Parathyroid adenoma (tissue), 2 donors: ENCODE measurements at regions not wholly inside any gene's neighbourhood (a gene's known extent, or its start where the extent isn't known, plus 50 kb on each side); places are given as distances from the start of the nearest gene placed in this dataset.
"Not testable (repeated sequence)": the region's sequence is repeated elsewhere in the genome, so short reads cannot be mapped to it uniquely, and the experiment has no call there.

Experiments used
- H2AFZ ChIP-seq: fragments of 300-600 bp; sonication (generic); one replicate; pipeline ENCODE4 v1.7.0; 2017; ENCODE audit warnings: antibody characterized with exemption, mild to moderate bottlenecking
- H3K27ac ChIP-seq: fragments of 300-600 bp; sonication (generic); one replicate; pipeline ENCODE4 v1.7.0; 2017
- H3K27me3 ChIP-seq: fragments of 300-600 bp; sonication (generic); one replicate; pipeline ENCODE4 v1.7.0; 2017; ENCODE audit warnings: low read length; ENCODE audit not compliant: control insufficient read depth, insufficient read depth
- H3K36me3 ChIP-seq: fragments of 300-600 bp; sonication (generic); one replicate; pipeline ENCODE4 v1.7.0; 2017; ENCODE audit warnings: low read length; ENCODE audit not compliant: control insufficient read depth, insufficient read depth
- H3K4me1 ChIP-seq: fragments of 300-600 bp; sonication (generic); one replicate; pipeline ENCODE4 v1.7.0; 2017; ENCODE audit warnings: control low read depth
- H3K4me2 ChIP-seq: fragments of 300-600 bp; sonication (generic); one replicate; pipeline ENCODE4 v1.7.0; 2017; ENCODE audit warnings: low read length
- H3K4me3 ChIP-seq: fragments of 300-600 bp; sonication (generic); one replicate; pipeline ENCODE4 v1.7.0; 2017; ENCODE audit warnings: low read depth, low read length
- H3K79me2 ChIP-seq: fragments of 300-600 bp; sonication (generic); one replicate; pipeline ENCODE4 v1.7.0; 2017; ENCODE audit warnings: control low read depth
- H3K9ac ChIP-seq: fragments of 300-600 bp; sonication (generic); one replicate; pipeline ENCODE4 v1.7.0; 2017; ENCODE audit warnings: mild to moderate bottlenecking
- H3K9me3 ChIP-seq: fragments of 300-600 bp; sonication (generic); one replicate; pipeline ENCODE4 v1.7.0; 2017; ENCODE audit warnings: low read length; ENCODE audit not compliant: control insufficient read depth
- TF ChIP-seq, protein P1 (sequence below): fragments of 300-600 bp; sonication (generic); IDR thresholded peaks from one replicate; pipeline ENCODE4 v1.7.0; 2017; ENCODE audit warnings: antibody characterized with exemption, mild to moderate bottlenecking
- donor health status: primary hyperparathyroidism.

DNA sequence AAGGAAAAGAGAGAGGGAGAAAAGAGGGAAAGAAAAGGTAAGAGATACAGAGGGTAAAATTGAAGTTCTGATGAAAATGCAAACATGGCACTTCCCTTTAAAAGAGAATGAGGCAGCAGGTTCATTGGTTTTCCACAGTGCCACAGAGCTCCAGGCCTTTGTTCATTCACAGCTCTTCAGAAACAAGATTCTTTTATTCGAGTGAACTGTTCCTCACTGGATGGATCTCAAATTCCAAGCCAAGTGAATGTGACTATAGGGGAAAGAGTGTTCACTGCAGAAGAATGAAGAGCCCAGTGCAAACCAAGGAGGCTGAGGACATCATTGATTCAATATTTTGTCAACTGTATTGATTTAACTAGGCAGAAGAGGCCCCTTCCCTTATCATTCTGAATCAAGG is 280.3 kb upstream of the PROK2 start:
- H3K9ac ChIP-seq, result no peak overlapping the region
- TF ChIP-seq, protein P1, sequence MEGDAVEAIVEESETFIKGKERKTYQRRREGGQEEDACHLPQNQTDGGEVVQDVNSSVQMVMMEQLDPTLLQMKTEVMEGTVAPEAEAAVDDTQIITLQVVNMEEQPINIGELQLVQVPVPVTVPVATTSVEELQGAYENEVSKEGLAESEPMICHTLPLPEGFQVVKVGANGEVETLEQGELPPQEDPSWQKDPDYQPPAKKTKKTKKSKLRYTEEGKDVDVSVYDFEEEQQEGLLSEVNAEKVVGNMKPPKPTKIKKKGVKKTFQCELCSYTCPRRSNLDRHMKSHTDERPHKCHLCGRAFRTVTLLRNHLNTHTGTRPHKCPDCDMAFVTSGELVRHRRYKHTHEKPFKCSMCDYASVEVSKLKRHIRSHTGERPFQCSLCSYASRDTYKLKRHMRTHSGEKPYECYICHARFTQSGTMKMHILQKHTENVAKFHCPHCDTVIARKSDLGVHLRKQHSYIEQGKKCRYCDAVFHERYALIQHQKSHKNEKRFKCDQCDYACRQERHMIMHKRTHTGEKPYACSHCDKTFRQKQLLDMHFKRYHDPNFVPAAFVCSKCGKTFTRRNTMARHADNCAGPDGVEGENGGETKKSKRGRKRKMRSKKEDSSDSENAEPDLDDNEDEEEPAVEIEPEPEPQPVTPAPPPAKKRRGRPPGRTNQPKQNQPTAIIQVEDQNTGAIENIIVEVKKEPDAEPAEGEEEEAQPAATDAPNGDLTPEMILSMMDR, result no peak
- H3K27me3 ChIP-seq, result no peaks in the 10 kb centered on the region
- no peak overlapping the region for H2AFZ ChIP-seq
- H3K4me2 ChIP-seq, result no peak overlapping the region
- H3K36me3 ChIP-seq, result no peaks in the 10 kb centered on the region
- no peaks in the 10 kb centered on the region for H3K4me1 ChIP-seq
- no peaks in the 10 kb centered on the region for H3K79me2 ChIP-seq
- no peaks in the 10 kb centered on the region for H3K9me3 ChIP-seq
- no peak overlapping the region for H3K27ac ChIP-seq
- H3K4me3 ChIP-seq, result no peak overlapping the region

DNA sequence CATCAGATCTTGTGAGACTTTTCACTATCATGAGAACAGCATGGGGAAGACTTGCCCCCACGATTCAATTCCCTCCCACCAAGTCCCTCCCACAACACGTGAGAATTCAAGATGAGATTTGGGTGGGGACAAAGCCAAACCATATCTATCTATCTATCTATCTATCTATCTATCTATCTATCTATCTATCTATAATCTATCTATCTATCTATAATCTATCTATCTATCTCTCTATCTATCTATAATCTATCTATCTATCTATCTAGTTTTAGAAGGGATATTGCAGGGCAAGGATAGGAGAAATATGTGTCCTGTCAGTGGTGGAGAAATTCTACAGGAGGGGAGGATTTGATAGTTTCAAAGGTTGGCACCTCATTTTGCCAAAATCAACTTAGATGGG is 279.8 kb upstream of the PROK2 start:
- not testable (repeated sequence) for H2AFZ ChIP-seq, H3K4me2 ChIP-seq, H3K27ac ChIP-seq, H3K4me3 ChIP-seq, H3K79me2 ChIP-seq, H3K27me3 ChIP-seq, H3K4me1 ChIP-seq, H3K9me3 ChIP-seq, H3K36me3 ChIP-seq, H3K9ac ChIP-seq

DNA sequence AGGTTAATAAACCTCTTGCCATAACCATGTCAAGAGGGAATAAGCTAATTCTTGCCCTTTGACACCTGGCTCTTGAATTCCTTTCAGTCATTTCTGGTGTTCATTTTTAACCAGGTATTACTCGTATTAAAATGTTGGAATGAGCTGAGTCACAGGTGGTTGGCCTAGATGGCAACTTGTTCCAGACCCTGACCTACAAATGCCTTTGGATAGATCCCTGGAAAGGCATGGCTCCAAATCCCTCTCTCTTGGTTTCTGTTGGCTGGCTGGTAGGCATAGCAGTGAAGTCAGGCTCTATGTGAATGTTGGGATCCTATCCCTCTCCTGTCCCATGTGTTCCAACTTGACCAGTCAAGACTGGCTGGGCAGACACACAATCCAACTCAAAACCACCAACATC is 277.1 kb upstream of the PROK2 start:
- Histone ChIP-seq H3K27ac (no peak overlapping the region), H3K36me3 (no peaks in the 10 kb centered on the region), H3K4me2 (no peak overlapping the region), H3K79me2 (no peaks in the 10 kb centered on the region), H3K9me3 (no peaks in the 10 kb centered on the region), H3K27me3 (no peaks in the 10 kb centered on the region), H3K9ac (no peak overlapping the region), H3K4me3 (no peak overlapping the region), H2AFZ (no peak overlapping the region), H3K4me1 (no peaks in the 10 kb centered on the region)
- TF ChIP-seq, protein P1, result no peak

DNA sequence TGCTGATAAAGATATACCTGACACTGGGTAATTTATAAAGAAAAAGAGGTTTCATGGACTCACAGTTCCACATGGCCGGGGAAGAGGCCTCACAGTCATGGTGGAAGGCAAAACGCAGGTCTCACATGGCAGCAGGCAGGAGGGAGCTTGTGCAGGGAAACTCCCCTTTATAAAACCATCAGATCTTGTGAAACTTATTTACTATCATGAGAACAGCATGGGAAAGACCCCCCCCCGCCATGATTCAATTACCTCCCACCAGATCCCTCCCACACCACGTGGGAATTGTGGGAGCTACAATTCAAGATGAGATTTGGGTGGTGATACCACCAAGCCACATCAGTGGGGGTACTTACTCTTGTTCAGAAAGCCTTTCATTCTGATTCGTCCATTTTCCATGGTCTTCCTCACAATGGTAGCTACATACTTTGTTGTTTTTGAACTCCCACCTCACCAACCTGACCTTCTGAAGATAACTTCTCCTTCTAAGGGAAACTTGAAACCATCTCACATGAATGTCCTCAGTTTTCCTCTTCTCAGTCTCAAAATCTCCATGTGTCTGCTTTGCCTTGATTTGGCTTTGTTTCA is 275.6 kb upstream of the PROK2 start:
- Histone ChIP-seq H3K4me1 (no peaks in the 10 kb centered on the region), H2AFZ (no peak overlapping the region), H3K9ac (no peak overlapping the region), H3K36me3 (no peaks in the 10 kb centered on the region), H3K79me2 (no peaks in the 10 kb centered on the region), H3K27me3 (no peaks in the 10 kb centered on the region), H3K27ac (no peak overlapping the region), H3K4me3 (no peak overlapping the region), H3K4me2 (no peak overlapping the region), H3K9me3 (no peaks in the 10 kb centered on the region)
- TF ChIP-seq, protein P1, result no peak

DNA sequence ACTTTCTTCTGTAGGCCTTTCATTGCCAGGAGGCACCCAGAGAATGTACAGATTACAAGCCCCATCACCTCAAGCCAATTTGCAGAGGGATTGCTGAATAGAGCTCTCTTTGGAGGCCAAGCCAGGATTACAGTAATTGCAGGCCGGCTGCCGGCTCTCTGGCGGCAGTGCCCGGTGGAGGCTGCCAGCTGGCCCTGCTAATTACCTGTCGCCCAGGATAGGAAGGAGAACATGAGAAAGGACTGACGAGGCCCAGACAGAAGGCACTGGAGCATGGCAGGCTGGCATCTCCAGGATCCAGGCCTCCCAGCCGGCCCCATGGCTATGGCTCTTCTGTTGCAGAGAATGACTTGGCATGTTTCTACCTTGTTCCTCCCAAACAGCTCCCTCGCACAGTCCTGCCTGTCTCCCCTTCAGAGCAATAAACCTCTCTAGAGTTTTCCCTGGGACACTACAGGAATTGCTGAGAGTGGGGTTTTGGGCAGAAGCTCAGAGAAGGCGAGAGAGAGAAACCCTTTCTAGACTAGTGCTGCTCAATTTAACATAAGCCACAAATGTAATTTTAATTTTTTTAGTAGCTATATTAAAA is 273.6 kb upstream of the PROK2 start:
- H2AFZ ChIP-seq, result no peak overlapping the region
- H3K36me3 ChIP-seq, result no peaks in the 10 kb centered on the region
- H3K9ac ChIP-seq, result no peak overlapping the region
- TF ChIP-seq, protein P1, result no peak
- no peaks in the 10 kb centered on the region for H3K9me3 ChIP-seq
- H3K4me1 ChIP-seq, result no peaks in the 10 kb centered on the region
- H3K79me2 ChIP-seq, result no peaks in the 10 kb centered on the region
- no peak overlapping the region for H3K4me3 ChIP-seq
- no peaks in the 10 kb centered on the region for H3K27me3 ChIP-seq
- no peak overlapping the region for H3K27ac ChIP-seq
- no peak overlapping the region for H3K4me2 ChIP-seq
